ENCODE measurements at regions not wholly inside any gene's neighbourhood (a gene's known extent, or its start where the extent isn't known, plus 50 kb on each side); places are given as distances from the start of the nearest gene placed in this dataset.

- DNase-seq: no peak
- Histone ChIP-seq H3K9me3 (ENCODE audit: control insufficient read depth in 4 of 4, insufficient read depth in 3 of 4, low read length in 3 of 4) (no peaks in the 10 kb centered on the region), H3K27ac (ENCODE audit: low read depth in 1 of 2, low read length in 1 of 2) (no peak overlapping the region), H3K27me3 (ENCODE audit: control insufficient read depth in 3 of 3, insufficient read depth in 3 of 3, low read length in 2 of 3) (no peaks in the 10 kb centered on the region), H3K9ac (ENCODE audit: insufficient read depth in 1 of 2, low read length in 2 of 2) (no peak overlapping the region), H3K4me1 (ENCODE audit: control insufficient read depth in 5 of 5, insufficient read depth in 5 of 5, low read length in 5 of 5) (peaks cover 0 to 21% (median 0%) of the 10 kb centered on the region in 5 donors), H3K36me3 (ENCODE audit: control insufficient read depth in 4 of 4, insufficient read depth in 4 of 4, low read length in 4 of 4) (no peaks in the 10 kb centered on the region), H3K4me3 (no peak overlapping the region)
- no peak for TF ChIP-seq CTCF (IDR thresholded peaks at IDR 0.05; ENCODE audit: control extremely low read depth, extremely low read depth)
- ATAC-seq (ENCODE audit: insufficient read depth, low FRiP score): no peak
Measured at GRCh38 chr4:123167931-123168330, 228.7 kb upstream of the SPRY1 start.

- no peaks in the 10 kb centered on the region for H3K36me3 ChIP-seq (ENCODE audit: control insufficient read depth in 4 of 4, insufficient read depth in 4 of 4, low read length in 4 of 4)
- 93 to 96% methylated on average over 2 of the region's 2 CpGs for WGBS, 2 donors
- H3K27ac ChIP-seq (ENCODE audit: low read depth in 1 of 2, low read length in 1 of 2): no peak overlapping the region
- no peaks in the 10 kb centered on the region for H3K27me3 ChIP-seq (ENCODE audit: control insufficient read depth in 3 of 3, insufficient read depth in 3 of 3, low read length in 2 of 3)
- peaks cover 0 to 21% (median 0%) of the 10 kb centered on the region in 5 donors for H3K4me1 ChIP-seq (ENCODE audit: control insufficient read depth in 5 of 5, insufficient read depth in 5 of 5, low read length in 5 of 5)
- TF ChIP-seq CTCF (IDR thresholded peaks at IDR 0.05; ENCODE audit: control extremely low read depth, extremely low read depth): no peak
- no peak overlapping the region for H3K4me3 ChIP-seq
- no peak for DNase-seq
- ATAC-seq (ENCODE audit: insufficient read depth, low FRiP score): no peak
- no peaks in the 10 kb centered on the region for H3K9me3 ChIP-seq (ENCODE audit: control insufficient read depth in 4 of 4, insufficient read depth in 3 of 4, low read length in 3 of 4)
- H3K9ac ChIP-seq (ENCODE audit: insufficient read depth in 1 of 2, low read length in 2 of 2): no peak overlapping the region
Measured at GRCh38 chr4:123168812-123169211, 227.8 kb upstream of the SPRY1 start.

- DNase-seq (no peak), ATAC-seq (ENCODE audit: insufficient read depth, low FRiP score) (no peak)
- Histone ChIP-seq H3K27me3 (ENCODE audit: control insufficient read depth in 3 of 3, insufficient read depth in 3 of 3, low read length in 2 of 3) (no peaks in the 10 kb centered on the region), H3K9ac (ENCODE audit: insufficient read depth in 1 of 2, low read length in 2 of 2) (no peak overlapping the region), H3K36me3 (ENCODE audit: control insufficient read depth in 4 of 4, insufficient read depth in 4 of 4, low read length in 4 of 4) (no peaks in the 10 kb centered on the region), H3K9me3 (ENCODE audit: control insufficient read depth in 4 of 4, insufficient read depth in 3 of 4, low read length in 3 of 4) (no peaks in the 10 kb centered on the region), H3K4me3 (no peak overlapping the region), H3K4me1 (ENCODE audit: control insufficient read depth in 5 of 5, insufficient read depth in 5 of 5, low read length in 5 of 5) (peaks cover 0 to 14% (median 0%) of the 10 kb centered on the region in 5 donors), H3K27ac (ENCODE audit: low read depth in 1 of 2, low read length in 1 of 2) (no peak overlapping the region)
- 96 to 98% methylated on average over 4 of the region's 4 CpGs for WGBS, 2 donors
- TF ChIP-seq CTCF (IDR thresholded peaks at IDR 0.05; ENCODE audit: control extremely low read depth, extremely low read depth): no peak
Measured at GRCh38 chr4:123170843-123171242, 225.8 kb upstream of the SPRY1 start.

GRCh38 chr4:123176605-123177004 lies 220.0 kb upstream of the SPRY1 start:
- Histone ChIP-seq H3K4me3 (no peak overlapping the region), H3K9ac (ENCODE audit: insufficient read depth in 1 of 2, low read length in 2 of 2) (no peak overlapping the region), H3K36me3 (ENCODE audit: control insufficient read depth in 4 of 4, insufficient read depth in 4 of 4, low read length in 4 of 4) (no peaks in the 10 kb centered on the region), H3K4me1 (ENCODE audit: control insufficient read depth in 5 of 5, insufficient read depth in 5 of 5, low read length in 5 of 5) (peaks cover 0 to 7% (median 0%) of the 10 kb centered on the region in 5 donors), H3K27ac (ENCODE audit: low read depth in 1 of 2, low read length in 1 of 2) (no peak overlapping the region), H3K27me3 (ENCODE audit: control insufficient read depth in 3 of 3, insufficient read depth in 3 of 3, low read length in 2 of 3) (no peaks in the 10 kb centered on the region), H3K9me3 (ENCODE audit: control insufficient read depth in 4 of 4, insufficient read depth in 3 of 4, low read length in 3 of 4) (no peaks in the 10 kb centered on the region)
- no peak for DNase-seq
- 48 to 89% methylated on average over 2 of the region's 2 CpGs for WGBS, 2 donors
- no peak for ATAC-seq (ENCODE audit: insufficient read depth, low FRiP score)
- TF ChIP-seq CTCF (IDR thresholded peaks at IDR 0.05; ENCODE audit: control extremely low read depth, extremely low read depth): no peak
